GM19467 (cell line): ENCODE measurements at regions not wholly inside any gene's neighbourhood (a gene's known extent, or its start where the extent isn't known, plus 50 kb on each side); places are given as distances from the start of the nearest gene placed in this dataset.

Source experiments
- ATAC-seq: cut with Tn5 transposase; IDR thresholded peaks from one replicate; pipeline ENCODE4 v1.9.1; 2021; ENCODE audit warnings: mild to moderate bottlenecking, moderate library complexity; ENCODE audit not compliant: unreplicated experiment

- no peak for ATAC-seq
These were observed 155.8 kb downstream of the ZNF608 start for GRCh38 chr5:124590686-124591085.

DNA sequence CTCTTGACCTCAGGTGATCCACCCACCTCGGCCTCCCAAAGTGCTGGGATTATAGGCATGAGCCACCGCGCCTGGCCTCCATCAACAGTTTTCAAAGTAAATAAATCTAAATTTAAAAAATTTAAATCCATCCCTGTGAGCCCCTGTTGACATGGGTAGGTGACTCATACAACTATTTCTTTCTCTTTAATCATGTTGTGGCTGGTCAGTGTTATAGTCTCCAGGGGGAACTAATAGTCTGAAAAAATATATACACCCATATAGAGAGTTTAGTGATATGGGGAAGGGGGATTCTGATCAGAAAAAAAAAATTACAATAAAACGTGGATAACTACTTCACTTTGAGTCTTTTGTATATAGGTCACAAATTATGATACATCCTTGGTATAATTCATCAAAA is 159.2 kb downstream of the ZNF608 start:
- no peak for ATAC-seq

GRCh38 chr5:124584991-124585715 is 161.3 kb downstream of the ZNF608 start:
- no peak for ATAC-seq

GRCh38 chr5:124583469-124584350 is 162.7 kb downstream of the ZNF608 start:
- peak; percentile 100 for ATAC-seq

- ATAC-seq, result no peak
These were observed 163.9 kb downstream of the ZNF608 start for GRCh38 chr5:124582561-124582840.

DNA sequence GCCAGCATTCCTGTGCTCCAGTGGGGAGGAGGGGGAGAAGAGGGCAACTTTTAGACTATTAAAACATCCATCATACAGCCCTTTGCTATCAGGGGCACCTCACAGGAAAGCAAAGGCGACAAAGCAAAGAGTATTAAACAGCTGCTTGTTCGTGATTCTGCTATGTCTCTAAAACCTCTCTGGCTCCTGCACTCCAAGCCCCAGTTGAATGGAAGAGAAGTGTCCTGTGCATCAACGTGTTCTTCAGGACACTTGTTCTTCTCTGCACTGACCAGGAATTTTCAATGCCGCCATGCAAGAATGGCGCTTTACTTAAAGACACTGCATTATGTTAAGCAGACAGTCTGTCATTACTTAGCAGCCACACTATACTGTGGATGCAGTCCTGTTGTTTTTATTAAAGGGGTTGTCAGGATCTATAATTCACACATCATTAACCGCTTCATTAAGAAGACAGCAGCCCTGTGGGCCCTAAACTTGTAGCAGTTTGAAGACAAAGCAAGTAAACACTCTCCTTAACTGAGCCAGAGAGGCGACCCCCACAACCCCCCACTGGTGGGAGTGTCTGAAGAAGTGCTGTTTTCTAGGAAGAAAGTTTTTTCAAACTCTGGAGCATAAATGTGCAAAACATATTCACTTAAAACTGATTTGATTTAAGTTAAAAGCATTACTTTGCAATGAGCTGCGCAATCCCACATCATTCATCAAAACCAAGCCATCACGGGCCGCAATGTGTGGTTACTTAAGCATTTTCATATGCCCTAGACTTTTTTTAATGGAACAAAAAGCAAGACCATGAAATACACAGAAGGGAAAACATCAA is 164.5 kb downstream of the ZNF608 start:
- ATAC-seq, result no peak

DNA sequence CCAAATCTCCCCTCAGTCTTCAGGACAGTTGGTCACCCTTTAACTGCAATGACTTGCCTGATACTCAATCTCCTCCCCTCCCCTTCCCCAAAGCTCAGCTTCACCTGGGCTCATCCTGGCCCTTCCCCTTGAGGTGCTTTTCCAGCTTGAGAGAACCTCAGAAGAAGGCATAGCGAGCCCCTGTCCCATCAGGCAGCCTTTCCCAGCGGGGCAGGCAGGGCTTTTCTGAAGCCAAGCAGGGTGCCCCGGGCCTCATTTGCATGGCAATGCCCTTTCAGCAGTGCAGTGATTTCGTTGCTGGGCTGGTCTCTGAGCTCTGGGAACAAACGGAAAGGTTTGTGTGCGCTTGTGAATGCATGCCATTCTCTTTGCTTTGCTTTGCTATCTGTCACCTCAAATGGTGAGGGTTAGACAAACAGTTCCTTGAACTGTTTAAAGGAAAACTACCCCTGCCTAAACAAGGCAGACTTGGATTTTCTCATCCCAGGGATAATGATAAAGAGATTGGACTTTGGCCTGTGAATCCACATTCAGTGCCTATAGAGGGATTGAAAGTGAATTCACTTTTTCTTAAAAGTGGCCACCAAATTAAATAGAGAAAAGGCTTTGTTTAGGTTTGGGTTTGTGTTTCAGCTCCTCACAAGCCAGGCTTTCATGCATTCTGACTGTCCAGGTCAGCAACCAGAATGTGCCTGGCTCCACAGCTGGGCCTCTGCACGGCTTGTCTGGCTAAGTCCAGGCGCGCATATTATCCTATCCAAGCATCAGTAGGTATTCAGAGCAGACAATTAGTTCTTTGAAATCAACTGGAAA is 165.3 kb downstream of the ZNF608 start:
- no peak for ATAC-seq

DNA sequence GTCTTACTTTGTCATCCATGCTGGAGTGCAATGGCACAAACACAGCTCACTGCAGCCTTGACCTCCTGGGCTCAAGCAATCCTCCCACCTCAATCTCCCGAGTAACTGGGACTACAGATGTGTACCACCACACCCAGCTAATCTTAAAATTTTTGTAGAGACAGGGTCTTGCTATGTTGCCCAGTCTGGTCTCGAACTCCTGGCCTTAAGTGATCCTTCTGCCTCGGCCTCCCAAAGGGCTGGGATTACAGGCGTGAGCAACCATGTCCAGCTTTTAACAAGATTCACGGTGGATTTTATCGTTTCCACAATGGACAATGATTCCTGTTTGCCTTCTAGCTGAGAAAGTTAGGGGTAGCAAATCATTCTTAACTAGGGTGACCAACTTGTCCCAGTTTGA is 165.9 kb downstream of the ZNF608 start:
- no peak for ATAC-seq

GRCh38 chr5:124576848-124577409 is 169.5 kb downstream of the ZNF608 start:
- ATAC-seq, result peak; percentile 90

DNA sequence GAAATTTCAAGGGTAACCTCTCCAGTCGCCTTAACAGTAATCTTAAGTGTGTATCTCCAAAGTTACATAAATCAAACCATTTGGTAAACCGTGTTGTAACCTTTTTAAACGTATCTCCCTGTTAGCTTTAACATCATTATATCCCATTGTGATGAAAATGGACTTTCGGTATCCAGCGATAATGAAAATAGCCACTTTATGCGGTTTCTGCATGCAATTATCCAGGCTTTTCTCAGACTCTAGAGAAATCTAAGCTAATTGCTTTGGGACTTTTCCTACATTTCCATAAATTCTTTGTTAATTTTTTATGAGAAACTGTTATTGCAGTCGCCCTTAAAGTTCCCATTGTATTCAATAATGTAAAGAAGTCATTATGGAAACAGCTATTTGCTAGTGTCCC is 170.7 kb downstream of the ZNF608 start:
- ATAC-seq, result no peak

- no peak for ATAC-seq
These were observed 171.7 kb downstream of the ZNF608 start for GRCh38 chr5:124574521-124575436.

GRCh38 chr5:124572971-124573370 is 173.5 kb downstream of the ZNF608 start:
- ATAC-seq, result no peak

GRCh38 chr5:124570285-124571035 is 176.0 kb downstream of the ZNF608 start:
- ATAC-seq, result no peak

DNA sequence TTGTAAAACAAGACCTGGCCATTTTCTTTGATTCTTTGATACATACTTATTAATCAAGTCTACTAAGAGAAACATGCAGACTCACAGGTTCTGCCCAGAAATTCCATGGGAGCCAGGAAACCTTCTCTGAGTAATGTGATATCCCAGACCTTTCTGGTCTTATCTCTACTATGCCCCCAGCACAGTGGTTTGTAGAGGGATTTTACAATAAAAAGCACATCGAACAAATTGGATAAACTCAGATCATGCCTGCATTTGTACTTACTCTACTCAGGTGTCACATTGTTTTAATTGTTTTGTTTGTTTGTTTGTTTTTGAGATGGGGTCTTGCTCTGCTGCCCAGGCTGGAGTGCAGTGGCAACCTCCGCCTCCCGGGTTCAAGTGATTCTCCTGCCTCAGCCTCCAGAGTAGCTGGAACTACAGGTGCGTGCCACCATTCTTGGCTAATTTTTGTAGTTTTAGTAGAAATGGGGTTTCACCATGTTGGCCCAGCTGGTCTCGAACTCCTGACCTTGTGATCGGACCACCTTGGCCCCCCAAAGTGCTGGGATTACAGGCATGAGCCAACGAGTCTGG is 179.5 kb downstream of the ZNF608 start:
- ATAC-seq, result no peak

- no peak for ATAC-seq
These were observed 185.0 kb downstream of the ZNF608 start for GRCh38 chr5:124561451-124561850.

DNA sequence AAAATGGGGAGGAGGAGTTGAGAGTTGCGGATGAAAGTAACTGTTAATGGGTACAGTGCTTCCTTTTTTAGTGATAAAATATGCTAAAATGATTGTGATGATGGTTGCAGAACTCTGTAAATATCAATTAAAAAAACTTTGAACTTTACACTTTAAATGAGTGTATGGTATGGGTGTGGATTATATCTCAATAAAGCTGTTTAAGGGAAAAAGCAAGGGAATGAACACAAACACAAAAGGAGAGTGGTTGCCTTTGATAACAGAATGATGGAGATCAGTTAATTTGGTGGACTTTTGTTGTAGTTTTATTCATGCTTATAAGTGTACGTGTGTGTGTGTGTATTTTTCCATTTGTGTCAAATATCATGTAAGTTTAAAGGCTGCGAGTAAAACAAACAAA is 186.1 kb downstream of the ZNF608 start:
- no peak for ATAC-seq

GRCh38 chr5:124557761-124558160 is 188.7 kb downstream of the ZNF608 start:
- ATAC-seq, result no peak
